NCI-H187 treated with DMSO at 0.1 percent for 48 hours (cell line): ENCODE measurements at regions not wholly inside any gene's neighbourhood (a gene's known extent, or its start where the extent isn't known, plus 50 kb on each side); places are given as distances from the start of the nearest gene placed in this dataset.

Source experiments
- DNase-seq: peaks from one replicate; lab custom pipeline; 2025; lab: John Stamatoyannopoulos, UW

GRCh38 chr12:34291001-34291400 is 268.7 kb downstream of the ALG10 start:
- DNase-seq = no peak

- no peak for DNase-seq
Measured at GRCh38 chr12:34291426-34291901, 269.2 kb downstream of the ALG10 start.

- no peak for DNase-seq
Measured at GRCh38 chr12:34292736-34293625, 270.7 kb downstream of the ALG10 start.

GRCh38 chr12:34294137-34294536 is 271.8 kb downstream of the ALG10 start:
- DNase-seq = no peak

- DNase-seq = no peak
Measured at GRCh38 chr12:34294671-34295365, 272.5 kb downstream of the ALG10 start.

- DNase-seq = no peak
Measured at GRCh38 chr12:34295366-34296142, 273.3 kb downstream of the ALG10 start.

- no peak for DNase-seq
Measured at GRCh38 chr12:34296143-34297041, 274.1 kb downstream of the ALG10 start.

- DNase-seq = no peak
Measured at GRCh38 chr12:34297126-34297789, 275.0 kb downstream of the ALG10 start.

- no peak for DNase-seq
Measured at GRCh38 chr12:34297790-34298164, 275.5 kb downstream of the ALG10 start.

GRCh38 chr12:34298176-34298970 is 276.1 kb downstream of the ALG10 start:
- DNase-seq = no peak

GRCh38 chr12:34298971-34299801 is 276.9 kb downstream of the ALG10 start:
- no peak for DNase-seq

- DNase-seq = no peak
Measured at GRCh38 chr12:34299802-34300193, 277.5 kb downstream of the ALG10 start.

GRCh38 chr12:34300376-34301250 is 278.3 kb downstream of the ALG10 start:
- DNase-seq = no peak

GRCh38 chr12:34301251-34302130 is 279.2 kb downstream of the ALG10 start:
- no peak for DNase-seq

GRCh38 chr12:34302131-34302885 is 280.0 kb downstream of the ALG10 start:
- DNase-seq = no peak
